Activated naive CD8-positive, alpha-beta T cell treated with anti-CD3 and anti-CD28 coated beads, Interleukin-2, amount 50 U/mL, for 16 hours (primary cell): ENCODE measurements at regions not wholly inside any gene's neighbourhood (a gene's known extent, or its start where the extent isn't known, plus 50 kb on each side); places are given as distances from the start of the nearest gene placed in this dataset.
"Not testable (repeated sequence)": the region's sequence is repeated elsewhere in the genome, so short reads cannot be mapped to it uniquely, and the experiment has no call there.

Experiments used
- DNase-seq: peaks from one replicate; pipeline ENCODE4 v3.0.0-alpha.2; 2020; ENCODE audit warnings: low read depth, low spot score

- no peak for DNase-seq
Observed at GRCh38 chr21:28135646-28136045, 857.0 kb downstream of the LTN1 start.

GRCh38 chr21:28133116-28133515 is 859.6 kb downstream of the LTN1 start:
- DNase-seq: no peak

- no peak for DNase-seq
Observed at GRCh38 chr21:28132713-28133112, 860.0 kb downstream of the LTN1 start.

GRCh38 chr21:28127175-28127785 is 865.4 kb downstream of the LTN1 start:
- DNase-seq: no peak

- no peak for DNase-seq
Observed at GRCh38 chr21:28126521-28127174, 866.0 kb downstream of the LTN1 start.

GRCh38 chr21:28124541-28124940 is 868.1 kb downstream of the LTN1 start:
- no peak for DNase-seq

- DNase-seq: no peak
Observed at GRCh38 chr21:28118570-28118969, 874.1 kb downstream of the LTN1 start.

GRCh38 chr21:28114986-28115385 is 877.7 kb downstream of the LTN1 start:
- DNase-seq: not testable (repeated sequence)

GRCh38 chr21:28113718-28114117 is 879.0 kb downstream of the LTN1 start:
- no peak for DNase-seq

GRCh38 chr21:28112511-28112910 is 880.2 kb downstream of the LTN1 start:
- DNase-seq: no peak

GRCh38 chr21:28111151-28111619 is 881.5 kb downstream of the LTN1 start:
- DNase-seq: no peak

GRCh38 chr21:28110716-28111115 is 882.0 kb downstream of the LTN1 start:
- no peak for DNase-seq

GRCh38 chr21:28110074-28110473 is 882.6 kb downstream of the LTN1 start:
- no peak for DNase-seq

- DNase-seq: no peak
Observed at GRCh38 chr21:28106370-28106890, 886.2 kb downstream of the LTN1 start.

- no peak for DNase-seq
Observed at GRCh38 chr21:28104346-28104745, 888.3 kb downstream of the LTN1 start.

- no peak for DNase-seq
Observed at GRCh38 chr21:28100366-28100765, 892.3 kb downstream of the LTN1 start.

- no peak for DNase-seq
Observed at GRCh38 chr21:28099001-28099705, 893.5 kb downstream of the LTN1 start.

- no peak for DNase-seq
Observed at GRCh38 chr21:28091466-28091865, 901.2 kb downstream of the LTN1 start.

GRCh38 chr21:28090546-28090945 is 902.1 kb downstream of the LTN1 start:
- DNase-seq: no peak

- no peak for DNase-seq
Observed at GRCh38 chr21:28089599-28090441, 902.9 kb downstream of the LTN1 start.

- DNase-seq: no peak
Observed at GRCh38 chr21:28086861-28087581, 905.7 kb downstream of the LTN1 start.
